GM13977 (cell line): ENCODE measurements at regions not wholly inside any gene's neighbourhood (a gene's known extent, or its start where the extent isn't known, plus 50 kb on each side); places are given as distances from the start of the nearest gene placed in this dataset.

ENCODE experiments used
- DNase-seq: peaks from one replicate; pipeline ENCODE4 v3.0.0; 2012; ENCODE audit warnings: low spot score
- CTCF ChIP-seq: IDR thresholded peaks from 2 replicates; pipeline ENCODE4 v1.5.1; 2012; ENCODE audit warnings: mild to moderate bottlenecking, control low read depth; ENCODE audit not compliant: insufficient read depth; ENCODE audit errors: extremely low read depth, missing control alignments
- in situ Hi-C: fragments of 300-500 bp; cut with MboI; formaldehyde crosslinking; loops from one replicate; pipeline ENCODE4 v1.12.0; 2022; ENCODE audit warnings: low sequenced_read_pairs, low pct_unique_long_range_greater_than_20kb, mixed read lengths, inconsistent platforms; ENCODE audit not compliant: unreplicated experiment

- DNase-seq, result no peak
- no peak for TF ChIP-seq CTCF
- in situ Hi-C loops, result no loop called here
Measured at GRCh38 chr17:70259400-70259799, 90.1 kb downstream of the KCNJ2 start.

- no peak for TF ChIP-seq CTCF
- no peak for DNase-seq
- in situ Hi-C loops, result no loop called here
Measured at GRCh38 chr17:70261170-70261569, 91.8 kb downstream of the KCNJ2 start.

- in situ Hi-C loops, result no loop called here
- no peak for DNase-seq
- TF ChIP-seq CTCF, result no peak
Measured at GRCh38 chr17:70265471-70265870, 96.1 kb downstream of the KCNJ2 start.

GRCh38 chr17:70266394-70266793, 97.1 kb downstream of the KCNJ2 start:
- no peak for TF ChIP-seq CTCF
- in situ Hi-C loops, result no loop called here
- no peak for DNase-seq

GRCh38 chr17:70268383-70268782, 99.1 kb downstream of the KCNJ2 start:
- TF ChIP-seq CTCF, result no peak
- in situ Hi-C loops, result no loop called here

GRCh38 chr17:70270554-70270953, 101.2 kb downstream of the KCNJ2 start:
- TF ChIP-seq CTCF, result no peak
- in situ Hi-C loops, result no loop called here
- no peak for DNase-seq

More at GRCh38 chr17:70268383-70268782, 99.1 kb downstream of the KCNJ2 start:
- DNase-seq, result no peak

GRCh38 chr17:70271200-70271599, 101.9 kb downstream of the KCNJ2 start:
- no peak for DNase-seq
- in situ Hi-C loops, result no loop called here
- TF ChIP-seq CTCF, result no peak
